HEK293 (cell line): ENCODE measurements at regions not wholly inside any gene's neighbourhood (a gene's known extent, or its start where the extent isn't known, plus 50 kb on each side); places are given as distances from the start of the nearest gene placed in this dataset.

Experiments
- CTCF ChIP-seq: fragments of 450-650 bp; formaldehyde crosslinking; IDR thresholded peaks from 2 replicates; pipeline ENCODE4 v1.5.1; 2016; ENCODE audit warnings: missing biosample characterization, missing genetic modification characterization
- PRDM1 ChIP-seq: fragments of 450-650 bp; formaldehyde crosslinking; IDR thresholded peaks from 2 replicates; pipeline ENCODE4; 2016; ENCODE audit warnings: missing biosample characterization, missing genetic modification characterization
- ZEB2 ChIP-seq: fragments of 450-650 bp; formaldehyde crosslinking; IDR thresholded peaks from 2 replicates; pipeline ENCODE4 v1.5.1; 2016; ENCODE audit warnings: missing biosample characterization, missing genetic modification characterization
- ZNF155 ChIP-seq: fragments of 450-650 bp; formaldehyde crosslinking; IDR thresholded peaks from 2 replicates; pipeline ENCODE4 v1.5.1; 2016; ENCODE audit warnings: missing biosample characterization, missing genetic modification characterization
- ZNF23 ChIP-seq: fragments of 450-650 bp; formaldehyde crosslinking; IDR thresholded peaks from 2 replicates; pipeline ENCODE4 v1.5.1; 2016; ENCODE audit warnings: missing biosample characterization, missing genetic modification characterization, borderline replicate concordance
- ZNF394 ChIP-seq: fragments of 450-650 bp; formaldehyde crosslinking; IDR thresholded peaks from 2 replicates; pipeline ENCODE4 v1.5.1; 2016; ENCODE audit warnings: missing biosample characterization, missing genetic modification characterization, mild to moderate bottlenecking, moderate library complexity, borderline replicate concordance
- ZNF514 ChIP-seq: fragments of 450-650 bp; formaldehyde crosslinking; IDR thresholded peaks from 2 replicates; pipeline ENCODE4 v1.5.1; 2016; ENCODE audit warnings: missing biosample characterization, missing genetic modification characterization
- ZNF623 ChIP-seq: fragments of 450-650 bp; formaldehyde crosslinking; IDR thresholded peaks from 2 replicates; pipeline ENCODE4 v1.5.1; 2016; ENCODE audit warnings: missing biosample characterization, missing genetic modification characterization
- ZNF843 ChIP-seq: fragments of 450-650 bp; formaldehyde crosslinking; IDR thresholded peaks from 2 replicates; pipeline ENCODE4 v1.5.1; 2016; ENCODE audit warnings: missing biosample characterization, missing genetic modification characterization

- no peak for TF ChIP-seq CTCF (tag by site-specific recombination)
- TF ChIP-seq ZNF155 (tag by site-specific recombination), result no peak
- no peak for TF ChIP-seq PRDM1
- no peak for TF ChIP-seq ZNF394 (tag by site-specific recombination)
- no peak for TF ChIP-seq ZNF514 (tag by site-specific recombination)
- TF ChIP-seq ZEB2 (tag by site-specific recombination), result no peak
- TF ChIP-seq ZNF843 (tag by site-specific recombination), result no peak
- TF ChIP-seq ZNF23, result no peak
- no peak for TF ChIP-seq ZNF623 (tag by site-specific recombination)
Observed at GRCh38 chr5:24831989-24832388, 187.2 kb upstream of the CDH10 start.
